GM21423 (cell line): ENCODE measurements at regions not wholly inside any gene's neighbourhood (a gene's known extent, or its start where the extent isn't known, plus 50 kb on each side); places are given as distances from the start of the nearest gene placed in this dataset.
"Not testable (repeated sequence)": the region's sequence is repeated elsewhere in the genome, so short reads cannot be mapped to it uniquely, and the experiment has no call there.

Experiments
- ATAC-seq: cut with Tn5 transposase; IDR thresholded peaks from one replicate; pipeline ENCODE4 v1.9.1; 2021; ENCODE audit warnings: mild to moderate bottlenecking, moderate library complexity; ENCODE audit not compliant: unreplicated experiment

- ATAC-seq: no peak
Measured at GRCh38 chr5:174503086-174503460, 221.3 kb upstream of the MSX2 start.

GRCh38 chr5:174503461-174504265 lies 220.7 kb upstream of the MSX2 start:
- no peak for ATAC-seq

- ATAC-seq: no peak
Measured at GRCh38 chr5:174504266-174504726, 220.1 kb upstream of the MSX2 start.

- ATAC-seq: no peak
Measured at GRCh38 chr5:174505621-174506020, 218.8 kb upstream of the MSX2 start.

- ATAC-seq: not testable (repeated sequence)
Measured at GRCh38 chr5:174510782-174511453, 213.5 kb upstream of the MSX2 start.

- no peak for ATAC-seq
Measured at GRCh38 chr5:174511714-174512253, 212.6 kb upstream of the MSX2 start.

- ATAC-seq: no peak
Measured at GRCh38 chr5:174514325-174514724, 210.1 kb upstream of the MSX2 start.

- ATAC-seq: no peak
Measured at GRCh38 chr5:174514983-174515394, 209.4 kb upstream of the MSX2 start.

- no peak for ATAC-seq
Measured at GRCh38 chr5:174516741-174517140, 207.6 kb upstream of the MSX2 start.

GRCh38 chr5:174518512-174518911 lies 205.9 kb upstream of the MSX2 start:
- no peak for ATAC-seq

- ATAC-seq: no peak
Measured at GRCh38 chr5:174520420-174521396, 203.7 kb upstream of the MSX2 start.

- ATAC-seq: no peak
Measured at GRCh38 chr5:174521449-174521848, 202.9 kb upstream of the MSX2 start.

GRCh38 chr5:174522480-174523260 lies 201.7 kb upstream of the MSX2 start:
- ATAC-seq: no peak

- no peak for ATAC-seq
Measured at GRCh38 chr5:174523311-174524071, 200.9 kb upstream of the MSX2 start.

- ATAC-seq: no peak
Measured at GRCh38 chr5:174524351-174524750, 200.0 kb upstream of the MSX2 start.

GRCh38 chr5:174526177-174526576 lies 198.2 kb upstream of the MSX2 start:
- ATAC-seq: no peak

- ATAC-seq: no peak
Measured at GRCh38 chr5:174527916-174528540, 196.4 kb upstream of the MSX2 start.

GRCh38 chr5:174528821-174529544 lies 195.4 kb upstream of the MSX2 start:
- ATAC-seq: no peak
